Ascending aorta (tissue), 2 donors: ENCODE measurements at regions not wholly inside any gene's neighbourhood (a gene's known extent, or its start where the extent isn't known, plus 50 kb on each side); places are given as distances from the start of the nearest gene placed in this dataset.

Source experiments
- DNase-seq, 2 donors: peaks; one replicate each; pipeline ENCODE4 v3.0.0-alpha.2; 2019; ENCODE audit warnings: low spot score in 2 of 2
- H3K27ac ChIP-seq, 2 donors: fragments of 200-600 bp; sonication (generic); one replicate each; pipeline ENCODE4 v1.5.1; 2016 to 2017; ENCODE audit warnings: mild to moderate bottlenecking in 1 of 2
- H3K27me3 ChIP-seq: fragments of 200-600 bp; sonication (generic); one replicate; pipeline ENCODE4 v1.5.1; 2017
- H3K36me3 ChIP-seq, 2 donors: fragments of 200-600 bp; sonication (generic); one replicate each; pipeline ENCODE4 v1.5.1; 2016
- H3K4me1 ChIP-seq, 2 donors: fragments of 200-600 bp; sonication (generic); one replicate each; pipeline ENCODE4 v1.5.1; 2016 to 2017; ENCODE audit warnings: mild to moderate bottlenecking in 1 of 2
- H3K4me3 ChIP-seq, 2 donors: fragments of 200-600 bp; sonication (generic); one replicate each; pipeline ENCODE4 v1.5.1; 2016 to 2017; ENCODE audit warnings: mild to moderate bottlenecking in 1 of 2
- H3K9me3 ChIP-seq, 2 donors: fragments of 200-600 bp; sonication (generic); one replicate each; pipeline ENCODE4 v1.5.1; 2016
- CTCF ChIP-seq, 3 experiments: fragments of 200-600 bp in 2 of 3; fragments of 450-650 bp in 1 of 3; sonication (generic) in 2 of 3; IDR thresholded peaks; one replicate each; pipeline ENCODE4 v1.5.1; 2016 to 2019; ENCODE audit warnings: antibody characterized with exemption in 3 of 3, mild to moderate bottlenecking in 1 of 3, moderate library complexity in 1 of 3
- intact Hi-C: fragments of 100-400 bp; cut with DNase I; formaldehyde crosslinking; loops from one replicate; pipeline ENCODE4 v1.15.1; 2023

- H3K4me1 ChIP-seq = no peaks in the 10 kb centered on the region
- no peak for DNase-seq
- no peaks in the 10 kb centered on the region for H3K27me3 ChIP-seq
- no peak overlapping the region for H3K27ac ChIP-seq
- no peak overlapping the region for H3K4me3 ChIP-seq
- peaks cover 0 to 4% of the 10 kb centered on the region in 2 donors for H3K9me3 ChIP-seq
- intact Hi-C loops = no loop called here
- no peak for TF ChIP-seq CTCF (IDR thresholded peaks at IDR 0.05)
- no peaks in the 10 kb centered on the region for H3K36me3 ChIP-seq
Measured at GRCh38 chr7:131124001-131124629, 203.6 kb upstream of the MKLN1 start.

DNA sequence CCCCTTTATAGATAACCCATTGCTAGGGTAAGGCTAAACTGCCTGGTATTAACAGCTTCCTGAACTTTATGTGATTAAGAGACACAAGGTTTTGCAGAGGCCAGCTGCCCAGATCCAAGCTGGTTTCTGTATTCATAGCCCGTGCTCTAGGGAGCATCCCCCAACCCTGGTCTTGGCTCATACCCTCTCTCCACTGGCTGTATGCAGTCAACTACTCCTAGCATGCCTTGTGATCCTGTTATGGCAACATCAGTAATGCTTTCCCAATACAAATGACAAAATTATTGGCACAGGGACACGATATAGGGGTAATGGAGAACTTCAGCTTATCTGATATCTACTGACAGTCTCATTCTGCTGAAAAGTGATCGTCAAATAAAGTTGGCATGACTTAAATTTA is 202.8 kb upstream of the MKLN1 start:
- DNase-seq = no peak
- Histone ChIP-seq H3K4me1 (no peaks in the 10 kb centered on the region), H3K36me3 (no peaks in the 10 kb centered on the region), H3K27ac (no peak overlapping the region), H3K9me3 (no peaks in the 10 kb centered on the region), H3K4me3 (no peak overlapping the region), H3K27me3 (no peaks in the 10 kb centered on the region)
- intact Hi-C loops = no loop called here
- no peak for TF ChIP-seq CTCF (IDR thresholded peaks at IDR 0.05)

DNA sequence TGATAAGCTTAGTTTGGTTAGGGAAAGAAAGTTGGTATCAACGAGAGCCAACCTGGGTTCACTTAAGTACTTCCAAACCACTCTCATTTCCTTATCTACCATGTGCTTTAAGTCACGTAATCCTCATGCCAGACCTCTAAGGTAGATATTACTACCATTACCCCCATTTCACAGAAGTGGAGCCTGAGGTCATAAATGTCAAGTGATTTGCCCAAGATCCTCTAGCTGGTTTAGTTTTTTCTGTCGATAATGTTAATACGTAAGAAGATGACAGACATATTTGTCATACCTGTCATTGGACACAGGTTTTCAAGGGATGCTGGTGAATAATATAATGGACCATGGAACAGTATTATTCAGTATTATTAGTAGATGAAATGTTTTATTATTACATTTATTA is 197.4 kb upstream of the MKLN1 start:
- H3K27ac ChIP-seq = no peak overlapping the region
- TF ChIP-seq CTCF (IDR thresholded peaks at IDR 0.05) = no peak
- no peaks in the 10 kb centered on the region for H3K27me3 ChIP-seq
- H3K4me1 ChIP-seq = no peaks in the 10 kb centered on the region
- H3K4me3 ChIP-seq = no peak overlapping the region
- DNase-seq = no peak
- no peaks in the 10 kb centered on the region for H3K9me3 ChIP-seq
- no peaks in the 10 kb centered on the region for H3K36me3 ChIP-seq
- intact Hi-C loops = no loop called here

DNA sequence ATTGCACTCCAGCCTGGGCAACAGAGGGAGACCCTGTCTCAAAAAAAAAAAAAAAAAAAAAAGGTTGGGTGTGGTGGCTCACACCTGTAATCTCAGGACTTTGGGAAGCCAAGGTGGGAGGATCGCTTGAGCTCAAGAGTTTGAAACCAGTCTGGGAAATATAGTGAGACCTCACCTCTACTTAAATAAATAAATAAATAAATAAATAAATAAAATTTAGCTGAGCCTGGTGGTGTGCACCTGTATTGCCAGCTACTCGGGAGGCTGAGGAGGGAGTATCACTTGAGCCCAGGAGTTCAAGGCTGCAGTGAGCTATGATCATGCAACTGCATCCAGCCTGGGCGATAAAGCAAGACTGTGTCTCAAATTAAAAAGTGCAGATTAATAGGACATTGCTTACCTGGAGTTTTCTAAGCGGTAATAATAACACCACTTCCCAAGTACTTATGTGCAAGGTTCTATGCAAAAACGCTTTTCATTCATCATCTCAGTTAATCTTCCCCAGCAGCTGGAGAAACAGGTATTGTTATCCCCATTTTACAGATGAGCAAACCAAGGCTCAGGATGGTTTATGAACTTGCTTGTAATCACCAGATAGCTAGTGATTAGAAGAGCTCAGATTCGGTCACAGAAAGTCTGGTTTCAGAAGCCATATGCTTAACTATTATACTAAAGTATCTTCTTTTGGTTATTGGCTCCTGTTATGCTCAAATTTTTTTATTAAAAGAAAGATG is 196.5 kb upstream of the MKLN1 start:
- no peak for TF ChIP-seq CTCF (IDR thresholded peaks at IDR 0.05)
- DNase-seq = no peak
- Histone ChIP-seq H3K4me3 (no peak overlapping the region), H3K27me3 (no peaks in the 10 kb centered on the region), H3K4me1 (no peaks in the 10 kb centered on the region), H3K9me3 (no peaks in the 10 kb centered on the region), H3K27ac (no peak overlapping the region), H3K36me3 (no peaks in the 10 kb centered on the region)
- intact Hi-C loops = no loop called here

GRCh38 chr7:131131746-131132431 is 195.8 kb upstream of the MKLN1 start:
- Histone ChIP-seq H3K27me3 (no peaks in the 10 kb centered on the region), H3K9me3 (no peaks in the 10 kb centered on the region), H3K36me3 (no peaks in the 10 kb centered on the region), H3K4me1 (no peaks in the 10 kb centered on the region), H3K27ac (no peak overlapping the region), H3K4me3 (no peak overlapping the region)
- intact Hi-C loops = no loop called here
- no peak for DNase-seq
- TF ChIP-seq CTCF (IDR thresholded peaks at IDR 0.05) = no peak
